Erythroblast (primary cell): ENCODE measurements at regions not wholly inside any gene's neighbourhood (a gene's known extent, or its start where the extent isn't known, plus 50 kb on each side); places are given as distances from the start of the nearest gene placed in this dataset.

Source experiments
- DNase-seq, 2 experiments: peaks; one replicate each; lab custom pipeline; 2025; lab: John Stamatoyannopoulos, UW
- GATA1 ChIP-seq: IDR thresholded peaks from 2 replicates; pipeline ENCODE4 v1.6.1; 2011; ENCODE audit warnings: low read depth, mild to moderate bottlenecking, control low read depth, low read length, moderate library complexity
- POLR2A ChIP-seq: IDR thresholded peaks from 2 replicates; pipeline ENCODE4 v1.6.1; 2011; ENCODE audit warnings: mild to moderate bottlenecking, low read length

- TF ChIP-seq POLR2A (no peak), GATA1 (no peak)
- DNase-seq, result no peak
These were observed 477.6 kb downstream of the FBXO15 start for GRCh38 chr18:73670039-73670438.

GRCh38 chr18:73669297-73669696 lies 478.3 kb downstream of the FBXO15 start:
- no peak for TF ChIP-seq POLR2A
- DNase-seq, result no peak

- TF ChIP-seq GATA1 (no peak), POLR2A (no peak)
- DNase-seq, result no peak
These were observed 479.6 kb downstream of the FBXO15 start for GRCh38 chr18:73668051-73668450.

GRCh38 chr18:73666772-73667171 lies 480.9 kb downstream of the FBXO15 start:
- no peak for DNase-seq
- TF ChIP-seq POLR2A (no peak), GATA1 (no peak)

- no peak for DNase-seq
- TF ChIP-seq GATA1 (no peak), POLR2A (no peak)
These were observed 482.7 kb downstream of the FBXO15 start for GRCh38 chr18:73664896-73665295.

- TF ChIP-seq POLR2A, result no peak
- TF ChIP-seq GATA1, result no peak
- DNase-seq, result no peak
These were observed 484.1 kb downstream of the FBXO15 start for GRCh38 chr18:73663581-73663980.

GRCh38 chr18:73662421-73662820 lies 485.2 kb downstream of the FBXO15 start:
- TF ChIP-seq GATA1, result no peak
- no peak for TF ChIP-seq POLR2A
- DNase-seq, result no peak

GRCh38 chr18:73660931-73661856 lies 486.4 kb downstream of the FBXO15 start:
- DNase-seq, result no peak
- no peak for TF ChIP-seq POLR2A
- no peak for TF ChIP-seq GATA1

GRCh38 chr18:73656691-73657090 lies 490.9 kb downstream of the FBXO15 start:
- DNase-seq, result no peak
- TF ChIP-seq POLR2A (no peak), GATA1 (no peak)

GRCh38 chr18:73653827-73654226 lies 493.8 kb downstream of the FBXO15 start:
- no peak for TF ChIP-seq POLR2A
- TF ChIP-seq GATA1, result no peak
- no peak for DNase-seq

GRCh38 chr18:73653251-73653650 lies 494.4 kb downstream of the FBXO15 start:
- no peak for TF ChIP-seq GATA1
- TF ChIP-seq POLR2A, result no peak
- no peak for DNase-seq

- no peak for TF ChIP-seq POLR2A
- no peak for TF ChIP-seq GATA1
- DNase-seq, result no peak
These were observed 500.2 kb downstream of the FBXO15 start for GRCh38 chr18:73647391-73647790.

- no peak for DNase-seq
- TF ChIP-seq POLR2A, result no peak
These were observed 500.9 kb downstream of the FBXO15 start for GRCh38 chr18:73646772-73647171.

GRCh38 chr18:73646196-73646595 lies 501.4 kb downstream of the FBXO15 start:
- no peak for DNase-seq
- TF ChIP-seq POLR2A (no peak), GATA1 (no peak)

- DNase-seq, result no peak
- no peak for TF ChIP-seq POLR2A
- TF ChIP-seq GATA1, result no peak
These were observed 502.4 kb downstream of the FBXO15 start for GRCh38 chr18:73645160-73645715.
